Lung (tissue), 11 donors: ENCODE measurements at regions not wholly inside any gene's neighbourhood (a gene's known extent, or its start where the extent isn't known, plus 50 kb on each side); places are given as distances from the start of the nearest gene placed in this dataset.

Source experiments
- ATAC-seq: fragments of 200-7000 bp; cut with Tn5 transposase; one replicate; pipeline ENCODE4 v1.9.1; 2020; ENCODE audit warnings: moderate number of reproducible peaks; ENCODE audit not compliant: insufficient read depth, low FRiP score
- DNase-seq, 3 donors: peaks; one replicate each; pipeline ENCODE4 v3.0.0-alpha.2; 2013 to 2017
- H3K27ac ChIP-seq, 2 donors: one replicate each; pipeline ENCODE4 v1.5.1; 2013; ENCODE audit warnings: mild to moderate bottlenecking in 2 of 2, moderate library complexity in 2 of 2, control low read depth in 1 of 2, inconsistent platforms in 1 of 2, low read depth in 1 of 2, low read length in 1 of 2
- H3K27me3 ChIP-seq, 3 donors: one replicate each; pipeline ENCODE4 v1.5.1; 2013; ENCODE audit warnings: low read length in 2 of 3; ENCODE audit not compliant: control insufficient read depth in 3 of 3, insufficient read depth in 3 of 3
- H3K36me3 ChIP-seq, 4 donors: one replicate each; pipeline ENCODE4 v1.5.1; 2013; ENCODE audit warnings: low read length in 4 of 4, mild to moderate bottlenecking in 1 of 4, moderate library complexity in 1 of 4; ENCODE audit not compliant: control insufficient read depth in 4 of 4, insufficient read depth in 4 of 4
- H3K4me1 ChIP-seq, 5 donors: one replicate each; pipeline ENCODE4 v1.5.1; 2013; ENCODE audit warnings: low read length in 5 of 5, mild to moderate bottlenecking in 2 of 5, moderate library complexity in 1 of 5; ENCODE audit not compliant: control insufficient read depth in 5 of 5, insufficient read depth in 5 of 5
- H3K4me3 ChIP-seq: one replicate; pipeline ENCODE4 v1.5.1; 2013; ENCODE audit warnings: mild to moderate bottlenecking, control low read depth, moderate library complexity
- H3K9ac ChIP-seq, 2 donors: one replicate each; pipeline ENCODE4 v1.5.1; 2013; ENCODE audit warnings: low read length in 2 of 2, control low read depth in 1 of 2; ENCODE audit not compliant: insufficient read depth in 1 of 2
- H3K9me3 ChIP-seq, 4 donors: one replicate each; pipeline ENCODE4 v1.5.1; 2013; ENCODE audit warnings: low read length in 3 of 4, mild to moderate bottlenecking in 1 of 4, moderate library complexity in 1 of 4; ENCODE audit not compliant: control insufficient read depth in 4 of 4, insufficient read depth in 3 of 4
- CTCF ChIP-seq: IDR thresholded peaks from 2 replicates; pipeline ENCODE4 v1.5.1; 2012; ENCODE audit warnings: mild to moderate bottlenecking; ENCODE audit errors: control extremely low read depth, extremely low read depth
- WGBS, 2 donors: extraction: QIAGEN DNeasy Blood & Tissue Kit; methylation state at CpG; one replicate each; pipeline ENCODE4 v1.1.7; 2013; 5-methylcytosine and 5-hydroxymethylcytosine counted together
- donor health status: control.
- donor health status: control.
- donor health status: Bipolar disorder and iron deficiency.
- donor health status: healthy.
- donor health status: DM: yes; HTN: yes; CAD: no.

GRCh38 chr16:51035110-51035498, 116.0 kb downstream of the SALL1 start:
- H3K27me3 ChIP-seq: no peaks in the 10 kb centered on the region
- H3K27ac ChIP-seq: no peak overlapping the region
- ATAC-seq (no peak), DNase-seq (no peak)
- no peak for TF ChIP-seq CTCF
- H3K9ac ChIP-seq: no peak overlapping the region
- WGBS, 2 donors: 58 to 70% methylated on average over 3 of the region's 3 CpGs
- H3K36me3 ChIP-seq: no peaks in the 10 kb centered on the region
- H3K4me1 ChIP-seq: no peaks in the 10 kb centered on the region
- peaks cover 0 to 3% (median 0%) of the 10 kb centered on the region in 4 donors for H3K9me3 ChIP-seq
- H3K4me3 ChIP-seq: no peak overlapping the region

- Histone ChIP-seq H3K36me3 (no peaks in the 10 kb centered on the region), H3K9ac (no peak overlapping the region), H3K4me1 (no peaks in the 10 kb centered on the region), H3K4me3 (no peak overlapping the region), H3K27me3 (no peaks in the 10 kb centered on the region), H3K27ac (no peak overlapping the region), H3K9me3 (peaks cover 0 to 3% (median 0%) of the 10 kb centered on the region in 4 donors)
- TF ChIP-seq CTCF: no peak
- DNase-seq (peak in 2 of 3 donors; percentile 8 to 37), ATAC-seq (no peak)
- WGBS, 2 donors: 45 to 56% methylated on average over 6 of the region's 6 CpGs
Measured at GRCh38 chr16:51034481-51035109, 116.5 kb downstream of the SALL1 start.

- Histone ChIP-seq H3K36me3 (no peaks in the 10 kb centered on the region), H3K9ac (no peak overlapping the region), H3K9me3 (peaks cover 0 to 3% (median 0%) of the 10 kb centered on the region in 4 donors), H3K27me3 (no peaks in the 10 kb centered on the region), H3K4me3 (no peak overlapping the region), H3K27ac (no peak overlapping the region), H3K4me1 (no peaks in the 10 kb centered on the region)
- DNase-seq: no peak
- no peak for TF ChIP-seq CTCF
- 87% methylated on average over 4 of the region's 4 CpGs for WGBS, 2 donors
- ATAC-seq: no peak
Measured at GRCh38 chr16:51031598-51031997, 119.5 kb downstream of the SALL1 start.

GRCh38 chr16:51030516-51030915, 120.6 kb downstream of the SALL1 start:
- no peak overlapping the region for H3K4me3 ChIP-seq
- H3K9me3 ChIP-seq: peaks cover 0 to 4% (median 0%) of the 10 kb centered on the region in 4 donors
- H3K4me1 ChIP-seq: no peaks in the 10 kb centered on the region
- DNase-seq (no peak), ATAC-seq (no peak)
- no peaks in the 10 kb centered on the region for H3K27me3 ChIP-seq
- WGBS, 2 donors: 67 to 74% methylated on average over 4 of the region's 4 CpGs
- H3K27ac ChIP-seq: no peak overlapping the region
- no peak overlapping the region for H3K9ac ChIP-seq
- no peaks in the 10 kb centered on the region for H3K36me3 ChIP-seq
- no peak for TF ChIP-seq CTCF
